ENCODE measurements at regions not wholly inside any gene's neighbourhood (a gene's known extent, or its start where the extent isn't known, plus 50 kb on each side); places are given as distances from the start of the nearest gene placed in this dataset.

DNA sequence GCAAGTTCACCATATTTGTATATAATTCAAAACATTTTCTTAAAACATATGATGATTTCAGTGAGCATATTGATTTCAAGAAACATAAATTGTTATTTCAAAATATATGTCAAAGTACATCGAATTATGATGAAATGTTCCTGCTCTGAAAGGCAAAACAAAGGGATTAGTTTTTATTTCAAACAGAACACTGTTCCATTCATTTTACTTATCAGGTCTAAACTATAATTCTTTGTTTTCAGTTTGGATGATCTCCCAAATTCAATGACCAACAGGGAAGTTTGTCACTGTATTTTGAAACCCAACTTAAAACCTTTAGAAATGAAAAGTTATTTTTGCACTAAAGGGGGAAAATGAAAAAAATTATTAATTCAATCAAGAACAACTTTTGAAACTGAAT lies 610.2 kb downstream of the SLITRK1 start:
- no peaks in the 10 kb centered on the region for H3K27me3 ChIP-seq (replicated peaks in 2 of 5; ENCODE audit: control insufficient read depth in 4 of 5, insufficient read depth in 5 of 5, low read length in 4 of 5)
- no CpG with 5 or more reads among the region's 1 CpG for WGBS (ENCODE audit: insufficient coverage)
- H3K4me3 ChIP-seq (ENCODE audit: control insufficient read depth in 1 of 7, extremely low read depth in 1 of 7, insufficient read depth in 4 of 7, low read depth in 2 of 7, low read length in 6 of 7) = no peak overlapping the region
- DNase-seq = no peak
- ChIA-PET CTCF (no interaction called here), POLR2A (no interaction called here)
- no peaks in the 10 kb centered on the region for H3K4me1 ChIP-seq (ENCODE audit: control extremely low read depth in 1 of 4, control insufficient read depth in 4 of 4, insufficient read depth in 4 of 4, low read length in 3 of 4)
- no peaks in the 10 kb centered on the region for H3K36me3 ChIP-seq (ENCODE audit: control insufficient read depth in 4 of 4, insufficient read depth in 4 of 4, low read length in 3 of 4)
- no peaks in the 10 kb centered on the region for H3K9me3 ChIP-seq (ENCODE audit: control extremely low read depth in 1 of 5, control insufficient read depth in 4 of 5, insufficient read depth in 2 of 5, low read depth in 1 of 5, low read length in 4 of 5)
- H3K27ac ChIP-seq (ENCODE audit: insufficient read depth in 1 of 2, low read depth in 1 of 2, low read length in 2 of 2, poor library complexity in 1 of 2, severe bottlenecking in 2 of 2) = no peak overlapping the region

DNA sequence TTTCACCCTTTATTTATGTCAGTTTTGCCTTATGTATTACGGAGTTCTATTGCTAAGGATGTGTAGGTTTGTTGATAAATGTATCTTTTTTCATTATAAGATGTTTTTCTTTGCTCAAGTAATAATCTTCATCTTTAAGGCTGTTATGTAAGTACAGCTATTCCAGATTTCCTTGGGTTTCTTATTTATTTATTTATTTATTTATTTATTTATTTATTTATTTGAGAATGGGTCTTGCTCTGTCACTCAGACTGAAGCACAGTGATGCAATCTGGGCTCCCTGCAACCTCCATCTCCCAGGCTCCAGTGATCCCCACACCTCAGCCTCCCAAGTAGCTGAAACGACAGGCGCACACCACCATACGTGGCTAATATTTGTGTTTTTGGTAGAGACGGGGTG lies 617.0 kb downstream of the SLITRK1 start:
- WGBS (ENCODE audit: insufficient coverage) = 100% methylated on average over 1 of the region's 5 CpGs
- CTCF ChIA-PET = no interaction called here

DNA sequence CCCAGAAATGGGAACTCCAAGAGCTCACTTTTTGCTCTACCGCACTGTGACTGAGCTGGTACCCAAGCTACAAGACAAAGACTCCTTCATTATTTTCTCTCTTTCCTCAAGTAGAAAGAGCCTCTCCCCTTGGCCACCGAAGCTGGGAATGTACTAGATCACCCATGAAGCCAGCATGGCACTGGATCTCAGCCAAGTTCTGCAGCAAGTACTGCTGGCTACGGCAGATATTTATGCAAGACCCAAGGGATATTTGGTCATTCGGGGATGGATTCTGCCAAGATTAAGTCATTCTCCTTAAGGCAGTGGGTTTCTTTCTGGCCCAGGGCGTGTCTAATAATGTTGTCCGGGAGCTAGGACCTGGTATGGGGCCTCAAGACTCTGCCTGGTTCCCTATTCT lies 633.5 kb downstream of the SLITRK1 start:
- Histone ChIP-seq H3K4me3 (ENCODE audit: control insufficient read depth in 1 of 7, extremely low read depth in 1 of 7, insufficient read depth in 4 of 7, low read depth in 2 of 7, low read length in 6 of 7) (no peak overlapping the region), H3K27ac (ENCODE audit: insufficient read depth in 1 of 2, low read depth in 1 of 2, low read length in 2 of 2, poor library complexity in 1 of 2, severe bottlenecking in 2 of 2) (no peak overlapping the region), H3K27me3 (replicated peaks in 2 of 5; ENCODE audit: control insufficient read depth in 4 of 5, insufficient read depth in 5 of 5, low read length in 4 of 5) (no peaks in the 10 kb centered on the region), H3K9me3 (ENCODE audit: control extremely low read depth in 1 of 5, control insufficient read depth in 4 of 5, insufficient read depth in 2 of 5, low read depth in 1 of 5, low read length in 4 of 5) (peaks cover 0 to 5% (median under 1%) of the 10 kb centered on the region in 5 experiments), H3K4me1 (ENCODE audit: control extremely low read depth in 1 of 4, control insufficient read depth in 4 of 4, insufficient read depth in 4 of 4, low read length in 3 of 4) (no peaks in the 10 kb centered on the region), H3K36me3 (ENCODE audit: control insufficient read depth in 4 of 4, insufficient read depth in 4 of 4, low read length in 3 of 4) (no peaks in the 10 kb centered on the region)
- ChIA-PET POLR2A (no interaction called here), CTCF (no interaction called here)
- 98% methylated on average over 5 of the region's 6 CpGs for WGBS (ENCODE audit: insufficient coverage)
- DNase-seq = no peak

More for the DNA sequence above, 617.0 kb downstream of the SLITRK1 start:
- H3K27ac ChIP-seq (ENCODE audit: insufficient read depth in 1 of 2, low read depth in 1 of 2, low read length in 2 of 2, poor library complexity in 1 of 2, severe bottlenecking in 2 of 2) = no peak overlapping the region
- no peak for DNase-seq
- no peak overlapping the region for H3K4me3 ChIP-seq (ENCODE audit: control insufficient read depth in 1 of 7, extremely low read depth in 1 of 7, insufficient read depth in 4 of 7, low read depth in 2 of 7, low read length in 6 of 7)
- no peaks in the 10 kb centered on the region for H3K36me3 ChIP-seq (ENCODE audit: control insufficient read depth in 4 of 4, insufficient read depth in 4 of 4, low read length in 3 of 4)
- POLR2A ChIA-PET = no interaction called here
- no peaks in the 10 kb centered on the region for H3K4me1 ChIP-seq (ENCODE audit: control extremely low read depth in 1 of 4, control insufficient read depth in 4 of 4, insufficient read depth in 4 of 4, low read length in 3 of 4)
- no peaks in the 10 kb centered on the region for H3K27me3 ChIP-seq (replicated peaks in 2 of 5; ENCODE audit: control insufficient read depth in 4 of 5, insufficient read depth in 5 of 5, low read length in 4 of 5)
- H3K9me3 ChIP-seq (ENCODE audit: control extremely low read depth in 1 of 5, control insufficient read depth in 4 of 5, insufficient read depth in 2 of 5, low read depth in 1 of 5, low read length in 4 of 5) = no peaks in the 10 kb centered on the region

DNA sequence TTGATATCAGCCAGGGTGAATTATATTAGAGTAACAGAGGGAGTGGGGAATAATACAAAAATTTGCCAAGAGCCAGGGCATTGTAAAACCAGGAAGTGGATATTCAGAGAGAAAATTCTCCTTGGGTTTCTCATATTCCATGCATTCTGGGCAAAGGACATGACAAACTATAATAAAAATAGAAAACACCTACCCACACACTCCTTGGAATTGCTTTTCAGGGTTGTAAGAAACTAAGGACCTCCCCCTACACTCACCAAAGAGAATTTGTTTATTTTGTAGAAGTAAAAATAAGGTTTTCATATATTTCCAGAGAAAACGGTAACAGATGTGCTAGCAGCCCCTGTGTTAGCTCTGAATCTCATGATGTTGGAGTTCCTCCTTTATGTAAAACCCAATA lies 649.6 kb downstream of the SLITRK1 start:
- H3K27me3 ChIP-seq (replicated peaks in 2 of 5; ENCODE audit: control insufficient read depth in 4 of 5, insufficient read depth in 5 of 5, low read length in 4 of 5) = no peaks in the 10 kb centered on the region
- ChIA-PET POLR2A (no interaction called here), CTCF (no interaction called here)
- DNase-seq = no peak
- H3K27ac ChIP-seq (ENCODE audit: insufficient read depth in 1 of 2, low read depth in 1 of 2, low read length in 2 of 2, poor library complexity in 1 of 2, severe bottlenecking in 2 of 2) = no peak overlapping the region
- no peak overlapping the region for H3K4me3 ChIP-seq (ENCODE audit: control insufficient read depth in 1 of 7, extremely low read depth in 1 of 7, insufficient read depth in 4 of 7, low read depth in 2 of 7, low read length in 6 of 7)
- no peaks in the 10 kb centered on the region for H3K36me3 ChIP-seq (ENCODE audit: control insufficient read depth in 4 of 4, insufficient read depth in 4 of 4, low read length in 3 of 4)
- H3K9me3 ChIP-seq (ENCODE audit: control extremely low read depth in 1 of 5, control insufficient read depth in 4 of 5, insufficient read depth in 2 of 5, low read depth in 1 of 5, low read length in 4 of 5) = no peaks in the 10 kb centered on the region
- peaks cover 0 to 4% (median 1%) of the 10 kb centered on the region in 4 experiments for H3K4me1 ChIP-seq (ENCODE audit: control extremely low read depth in 1 of 4, control insufficient read depth in 4 of 4, insufficient read depth in 4 of 4, low read length in 3 of 4)
- WGBS (ENCODE audit: insufficient coverage) = no CpG with 5 or more reads among the region's 1 CpG

DNA sequence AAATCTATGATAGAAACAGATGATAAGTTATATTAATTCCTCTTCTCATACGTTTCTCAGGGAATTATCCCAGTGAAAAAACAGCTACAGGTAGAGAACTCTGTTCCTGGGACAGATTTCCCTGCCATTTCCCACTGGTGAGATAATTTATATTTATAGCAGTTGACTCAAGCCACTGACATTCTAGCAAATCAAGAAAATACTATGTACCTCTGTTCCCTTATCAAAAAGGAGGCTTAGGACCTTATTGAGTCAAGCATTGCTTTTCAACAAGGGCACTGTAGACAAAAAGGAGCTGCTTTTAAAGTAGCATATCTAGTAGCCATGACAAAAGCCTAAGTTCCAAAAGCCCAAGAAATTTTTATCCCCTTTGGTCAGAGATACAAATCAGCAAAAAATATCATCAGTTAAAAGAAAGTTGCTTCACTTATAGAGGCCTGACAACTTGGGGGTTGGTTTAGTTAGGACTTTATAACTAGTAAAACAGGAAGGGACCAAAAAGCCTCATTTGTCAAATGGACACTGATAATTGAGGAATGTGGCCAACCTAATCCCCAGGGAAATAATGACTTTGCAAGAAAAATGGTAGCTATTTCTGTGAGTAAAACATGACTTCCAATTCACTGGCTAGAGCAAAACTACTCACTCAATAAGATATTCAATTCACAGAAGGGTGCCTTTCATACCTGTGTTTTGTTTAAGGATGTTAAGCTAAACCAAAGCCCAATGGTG lies 652.5 kb downstream of the SLITRK1 start:
- Histone ChIP-seq H3K9me3 (ENCODE audit: control extremely low read depth in 1 of 5, control insufficient read depth in 4 of 5, insufficient read depth in 2 of 5, low read depth in 1 of 5, low read length in 4 of 5) (no peaks in the 10 kb centered on the region), H3K36me3 (ENCODE audit: control insufficient read depth in 4 of 4, insufficient read depth in 4 of 4, low read length in 3 of 4) (no peaks in the 10 kb centered on the region), H3K4me1 (ENCODE audit: control extremely low read depth in 1 of 4, control insufficient read depth in 4 of 4, insufficient read depth in 4 of 4, low read length in 3 of 4) (no peaks in the 10 kb centered on the region), H3K27ac (ENCODE audit: insufficient read depth in 1 of 2, low read depth in 1 of 2, low read length in 2 of 2, poor library complexity in 1 of 2, severe bottlenecking in 2 of 2) (no peak overlapping the region), H3K27me3 (replicated peaks in 2 of 5; ENCODE audit: control insufficient read depth in 4 of 5, insufficient read depth in 5 of 5, low read length in 4 of 5) (no peaks in the 10 kb centered on the region), H3K4me3 (ENCODE audit: control insufficient read depth in 1 of 7, extremely low read depth in 1 of 7, insufficient read depth in 4 of 7, low read depth in 2 of 7, low read length in 6 of 7) (no peak overlapping the region)
- POLR2A ChIA-PET = no interaction called here
- CTCF ChIA-PET = interaction anchor here (0.7 to 0.9 kb wide), 2 partner anchors 16 to 108 kb away, joined by 3 read pairs; no protein-coding TSS in a partner anchor
- no CpG with 5 or more reads among the region's 1 CpG for WGBS (ENCODE audit: insufficient coverage)
- no peak for DNase-seq

DNA sequence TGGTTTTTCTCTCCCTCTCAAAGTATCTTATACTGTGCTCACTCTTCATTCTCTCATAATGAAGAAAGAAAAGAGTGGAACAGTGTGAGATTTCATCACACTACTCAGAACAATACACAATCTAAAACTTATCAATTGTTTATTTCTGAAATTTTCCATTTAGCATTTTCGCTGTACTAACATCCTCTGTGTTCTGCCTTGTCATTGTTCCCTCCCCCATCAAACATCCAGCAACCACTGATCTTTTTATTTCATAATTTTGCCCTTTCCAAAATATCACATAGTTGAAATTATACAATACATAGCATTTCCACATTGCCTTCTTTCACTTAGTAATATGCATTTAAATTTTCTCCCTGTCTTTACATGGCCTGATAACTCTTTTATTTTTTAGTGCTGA lies 658.7 kb downstream of the SLITRK1 start:
- peak in 2 of 3 donors; percentile 6 to 7 for DNase-seq
- Histone ChIP-seq H3K27me3 (replicated peaks in 2 of 5; ENCODE audit: control insufficient read depth in 4 of 5, insufficient read depth in 5 of 5, low read length in 4 of 5) (no peaks in the 10 kb centered on the region), H3K4me1 (ENCODE audit: control extremely low read depth in 1 of 4, control insufficient read depth in 4 of 4, insufficient read depth in 4 of 4, low read length in 3 of 4) (peaks cover 0 to 2% (median 0%) of the 10 kb centered on the region in 4 experiments), H3K27ac (ENCODE audit: insufficient read depth in 1 of 2, low read depth in 1 of 2, low read length in 2 of 2, poor library complexity in 1 of 2, severe bottlenecking in 2 of 2) (no peak overlapping the region), H3K4me3 (ENCODE audit: control insufficient read depth in 1 of 7, extremely low read depth in 1 of 7, insufficient read depth in 4 of 7, low read depth in 2 of 7, low read length in 6 of 7) (no peak overlapping the region), H3K9me3 (ENCODE audit: control extremely low read depth in 1 of 5, control insufficient read depth in 4 of 5, insufficient read depth in 2 of 5, low read depth in 1 of 5, low read length in 4 of 5) (no peaks in the 10 kb centered on the region), H3K36me3 (ENCODE audit: control insufficient read depth in 4 of 4, insufficient read depth in 4 of 4, low read length in 3 of 4) (no peaks in the 10 kb centered on the region)
- POLR2A ChIA-PET = no interaction called here
- WGBS (ENCODE audit: insufficient coverage) = 78% methylated on average over 1 of the region's 1 CpG
- CTCF ChIA-PET = no interaction called here

DNA sequence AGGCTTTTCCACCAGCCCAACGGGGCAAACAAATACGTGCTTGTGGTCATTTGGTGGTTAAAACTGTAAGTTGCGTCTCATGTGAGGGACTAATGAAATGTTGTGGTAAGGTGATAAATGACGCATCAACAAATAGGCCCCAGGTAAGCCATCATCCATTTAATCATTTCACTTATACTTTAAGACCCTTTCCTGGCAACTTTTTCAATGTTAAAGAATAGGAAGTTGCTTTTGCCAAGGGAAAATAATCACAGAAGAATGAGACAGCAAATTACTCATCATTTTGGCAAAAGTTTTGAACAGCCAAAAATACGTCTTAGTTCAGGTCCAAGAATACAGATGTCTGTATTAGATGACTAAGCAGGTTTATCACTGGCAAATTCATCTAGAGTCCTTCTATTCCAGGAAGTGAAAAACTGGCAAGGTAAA lies 660.4 kb downstream of the SLITRK1 start:
- Histone ChIP-seq H3K4me1 (ENCODE audit: control extremely low read depth in 1 of 4, control insufficient read depth in 4 of 4, insufficient read depth in 4 of 4, low read length in 3 of 4) (peaks cover 0 to 2% (median 0%) of the 10 kb centered on the region in 4 experiments), H3K36me3 (ENCODE audit: control insufficient read depth in 4 of 4, insufficient read depth in 4 of 4, low read length in 3 of 4) (no peaks in the 10 kb centered on the region), H3K27ac (ENCODE audit: insufficient read depth in 1 of 2, low read depth in 1 of 2, low read length in 2 of 2, poor library complexity in 1 of 2, severe bottlenecking in 2 of 2) (no peak overlapping the region), H3K9me3 (ENCODE audit: control extremely low read depth in 1 of 5, control insufficient read depth in 4 of 5, insufficient read depth in 2 of 5, low read depth in 1 of 5, low read length in 4 of 5) (no peaks in the 10 kb centered on the region), H3K4me3 (ENCODE audit: control insufficient read depth in 1 of 7, extremely low read depth in 1 of 7, insufficient read depth in 4 of 7, low read depth in 2 of 7, low read length in 6 of 7) (no peak overlapping the region), H3K27me3 (replicated peaks in 2 of 5; ENCODE audit: control insufficient read depth in 4 of 5, insufficient read depth in 5 of 5, low read length in 4 of 5) (no peaks in the 10 kb centered on the region)
- POLR2A ChIA-PET = interaction anchor here (0.6 kb wide), 1 partner anchor 74 kb away, joined by 3 read pairs; no protein-coding TSS in a partner anchor
- DNase-seq = peak; percentile 10 to 71 (median 58)
- 67% methylated on average over 2 of the region's 5 CpGs for WGBS (ENCODE audit: insufficient coverage)
- CTCF ChIA-PET = no interaction called here

Measured in common myeloid progenitor, CD34-positive (primary cell).